ENCODE measurements at regions not wholly inside any gene's neighbourhood (a gene's known extent, or its start where the extent isn't known, plus 50 kb on each side); places are given as distances from the start of the nearest gene placed in this dataset.
A peak's percentile ranks its signal among the peaks of the same experiment; 100 is the strongest.

- no peak for TF ChIP-seq CTCF (conservative IDR thresholded peaks at IDR 0.05)
- no peak overlapping the region for H3K27ac ChIP-seq
Observed at GRCh38 chr4:174408841-174409552, 113.3 kb downstream of the HPGD start.

- no peak for TF ChIP-seq CTCF (conservative IDR thresholded peaks at IDR 0.05)
- no peak overlapping the region for H3K27ac ChIP-seq
Observed at GRCh38 chr4:174406383-174406782, 115.9 kb downstream of the HPGD start.

- no peak overlapping the region for H3K27ac ChIP-seq
- TF ChIP-seq CTCF (conservative IDR thresholded peaks at IDR 0.05) = no peak
Observed at GRCh38 chr4:174405923-174406322, 116.4 kb downstream of the HPGD start.

- no peak for TF ChIP-seq CTCF (conservative IDR thresholded peaks at IDR 0.05)
- H3K27ac ChIP-seq = no peak overlapping the region
Observed at GRCh38 chr4:174404677-174405076, 117.6 kb downstream of the HPGD start.

GRCh38 chr4:174403177-174403543 is 119.1 kb downstream of the HPGD start:
- no peak overlapping the region for H3K27ac ChIP-seq
- TF ChIP-seq CTCF (conservative IDR thresholded peaks at IDR 0.05) = no peak

GRCh38 chr4:174402470-174403176 is 118.9 kb downstream of the CEP44 start:
- TF ChIP-seq CTCF (conservative IDR thresholded peaks at IDR 0.05) = no peak
- H3K27ac ChIP-seq = no peak overlapping the region

- H3K27ac ChIP-seq = peak overlapping the region; percentile 57
- TF ChIP-seq CTCF (conservative IDR thresholded peaks at IDR 0.05) = no peak
Observed at GRCh38 chr4:174401471-174402130, 117.9 kb downstream of the CEP44 start.

GRCh38 chr4:174400603-174401302 is 117.0 kb downstream of the CEP44 start:
- H3K27ac ChIP-seq = peak overlapping the region; percentile 57
